A172 (cell line): ENCODE measurements at regions not wholly inside any gene's neighbourhood (a gene's known extent, or its start where the extent isn't known, plus 50 kb on each side); places are given as distances from the start of the nearest gene placed in this dataset.
A peak's percentile ranks its signal among the peaks of the same experiment; 100 is the strongest.

Experiments used
- DNase-seq: peaks from one replicate; pipeline ENCODE4 v3.0.0-alpha.2; 2015; ENCODE audit warnings: low spot score

DNA sequence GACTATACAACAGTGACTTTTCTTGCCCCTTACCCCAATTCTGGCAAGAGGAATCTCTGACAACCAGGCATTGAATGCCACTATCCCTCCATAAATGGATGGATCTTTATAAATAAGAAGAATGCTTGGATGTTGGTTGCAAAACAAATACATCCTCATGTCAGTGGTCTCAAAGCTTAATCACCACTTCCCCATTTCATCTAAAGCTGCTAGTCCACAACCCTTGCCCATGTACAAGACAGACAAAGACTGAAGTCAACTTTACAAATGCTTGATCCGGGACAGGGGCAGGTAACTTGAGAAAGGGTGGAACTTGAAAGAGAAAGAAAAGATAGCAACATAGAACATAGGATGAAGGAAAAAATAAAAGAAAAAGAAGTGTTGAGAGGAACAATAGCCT is 540.5 kb upstream of the NOX3 start:
- DNase-seq: no peak

DNA sequence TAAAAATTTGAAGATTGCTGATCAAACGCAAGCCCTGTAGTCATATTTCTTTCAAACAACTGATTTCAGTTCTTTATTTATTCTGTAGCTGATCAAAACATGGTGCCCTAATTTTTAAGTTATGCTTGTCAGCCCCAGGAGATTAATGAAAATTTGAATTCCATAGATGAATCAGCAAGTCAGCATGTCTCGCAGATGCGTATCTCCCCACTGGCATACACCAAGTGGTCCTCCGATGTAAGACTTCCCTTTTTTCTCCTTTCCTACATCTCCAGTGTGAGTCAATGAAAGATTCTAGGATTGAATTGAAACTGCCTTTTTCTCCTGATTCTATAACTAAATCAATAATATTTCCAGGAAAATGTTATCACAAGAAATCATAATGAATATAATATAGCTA is 539.6 kb upstream of the NOX3 start:
- DNase-seq: no peak

DNA sequence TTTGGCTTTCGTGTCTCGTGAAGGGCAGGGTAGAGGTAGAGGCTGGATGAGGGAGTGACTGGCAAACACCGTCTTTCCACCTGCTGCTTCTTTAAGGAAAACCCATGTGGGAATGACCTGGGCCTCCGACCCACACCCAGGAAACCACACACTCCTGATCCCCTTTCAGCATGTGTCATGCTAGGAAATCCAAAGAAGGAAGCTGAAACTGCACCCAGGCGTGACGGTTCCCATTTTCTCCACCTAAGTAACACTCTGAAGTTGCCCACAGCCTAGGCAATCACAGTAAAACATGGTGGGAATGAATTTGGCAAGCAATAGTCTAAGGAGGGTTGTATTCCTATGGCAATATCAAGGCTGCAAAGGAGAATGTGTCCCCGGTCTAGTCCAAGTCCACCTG is 538.4 kb upstream of the NOX3 start:
- DNase-seq: no peak

- DNase-seq: no peak
These were observed 537.6 kb upstream of the NOX3 start for GRCh38 chr6:155993240-155993639.

DNA sequence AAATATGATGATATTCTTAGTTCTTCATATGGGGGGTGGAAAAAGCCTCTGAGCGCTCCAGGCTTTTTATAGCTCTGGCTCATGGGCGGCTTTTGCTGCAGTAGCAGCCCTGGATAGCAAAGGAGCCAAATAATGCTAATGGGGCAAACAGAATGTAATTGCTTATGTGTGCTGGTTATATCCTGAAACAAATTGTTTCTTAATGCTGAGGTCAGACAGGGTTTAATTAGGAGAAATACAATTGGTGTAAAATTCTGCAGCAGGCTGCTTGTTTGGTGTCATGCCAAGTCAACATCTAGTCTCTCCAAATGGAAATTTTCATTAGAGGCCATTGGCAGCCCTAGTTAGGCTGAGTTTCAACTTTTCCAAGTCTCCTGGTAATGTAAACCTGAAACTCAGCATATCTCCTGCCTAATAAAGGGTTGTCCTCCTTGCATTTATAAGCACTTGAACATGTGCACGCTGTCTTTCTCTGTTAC is 530.1 kb upstream of the NOX3 start:
- no peak for DNase-seq

GRCh38 chr6:155980768-155981079 is 525.1 kb upstream of the NOX3 start:
- no peak for DNase-seq

DNA sequence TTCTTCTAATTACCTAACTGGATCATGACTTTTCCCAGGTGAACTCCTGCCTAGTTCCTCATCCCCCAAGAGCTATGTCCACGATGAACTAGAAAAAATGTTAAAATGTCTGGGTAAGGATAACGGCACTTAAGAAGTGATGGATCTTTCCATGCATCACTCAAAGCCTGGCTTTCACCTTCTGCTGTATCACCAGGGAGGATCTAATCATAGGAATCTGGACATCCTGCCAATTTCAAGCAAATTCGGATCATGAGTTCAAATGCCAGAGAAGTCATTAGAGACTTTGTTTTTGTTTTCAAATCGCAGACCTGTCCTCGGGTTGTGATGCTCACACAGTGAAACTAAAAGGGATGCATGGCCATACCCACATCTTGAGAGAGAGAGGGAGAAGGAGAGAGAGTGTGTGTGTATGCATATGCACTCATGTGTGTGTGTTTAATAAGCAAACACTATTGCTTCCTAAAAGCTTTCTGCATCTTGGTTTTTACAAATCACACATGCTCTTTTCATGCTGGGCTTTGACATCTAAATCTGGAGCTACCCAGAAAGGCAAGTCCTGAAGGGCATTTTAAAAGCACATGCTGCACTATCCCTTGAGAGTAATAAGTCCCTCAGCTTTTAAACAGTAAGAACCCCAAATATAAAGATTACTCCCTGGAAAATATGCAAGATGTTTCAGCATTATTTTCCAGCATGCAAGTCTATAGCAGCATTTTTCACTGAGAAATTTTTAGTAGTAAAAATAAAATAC is 524.6 kb upstream of the NOX3 start:
- no peak for DNase-seq

- DNase-seq: no peak
These were observed 519.9 kb upstream of the NOX3 start for GRCh38 chr6:155975506-155975905.

DNA sequence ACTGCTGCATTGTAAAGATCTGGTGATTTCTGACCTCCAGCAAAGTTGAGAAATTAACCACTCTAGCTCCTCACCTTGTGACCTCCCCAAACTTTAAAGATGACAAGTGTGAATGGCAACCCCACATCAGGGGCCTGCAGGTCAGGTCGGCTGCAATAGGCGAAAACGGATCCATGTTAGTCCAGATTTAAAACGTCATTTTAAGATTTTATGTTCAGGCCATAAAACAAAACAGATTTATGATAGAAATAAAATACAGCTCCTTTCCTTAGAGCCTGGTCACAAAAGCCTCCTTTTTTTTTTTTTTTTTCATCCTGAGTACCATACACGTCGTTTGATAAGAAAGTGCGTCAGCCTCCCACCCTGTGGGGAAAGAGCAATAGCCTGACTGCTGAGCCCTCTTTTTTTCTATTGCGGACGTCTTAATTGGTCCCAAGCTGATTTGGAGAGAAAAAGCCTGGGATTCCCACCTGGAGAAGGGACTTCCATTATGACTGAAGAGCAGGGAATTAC is 519.2 kb upstream of the NOX3 start:
- no peak for DNase-seq

- no peak for DNase-seq
These were observed 518.7 kb upstream of the NOX3 start for GRCh38 chr6:155974359-155974758.

- no peak for DNase-seq
These were observed 515.5 kb upstream of the NOX3 start for GRCh38 chr6:155970876-155971708.

GRCh38 chr6:155970472-155970871 is 514.8 kb upstream of the NOX3 start:
- DNase-seq: no peak

- no peak for DNase-seq
These were observed 513.3 kb upstream of the NOX3 start for GRCh38 chr6:155968921-155969320.

- DNase-seq: no peak
These were observed 511.7 kb upstream of the NOX3 start for GRCh38 chr6:155967322-155967721.

GRCh38 chr6:155964544-155964943 is 508.9 kb upstream of the NOX3 start:
- no peak for DNase-seq

DNA sequence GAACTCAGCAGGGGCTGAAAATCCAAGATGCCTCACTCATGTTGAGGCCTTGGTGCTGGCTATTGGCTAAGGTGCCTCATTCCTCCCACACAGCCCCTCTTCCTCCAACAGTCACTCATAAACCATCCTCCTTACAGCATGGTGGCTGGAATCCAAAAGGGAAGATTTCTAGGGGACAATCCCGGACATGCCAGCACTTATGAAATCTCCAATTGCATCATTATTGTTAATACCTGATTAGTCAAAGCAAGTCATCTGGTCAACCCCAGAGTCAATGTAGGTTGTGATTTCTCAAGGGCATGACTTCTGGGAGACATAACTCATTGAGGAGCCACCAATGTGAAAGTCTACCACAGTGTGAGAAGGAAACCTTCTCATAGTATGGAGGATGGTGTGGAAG is 506.6 kb upstream of the NOX3 start:
- no peak for DNase-seq

- no peak for DNase-seq
These were observed 504.4 kb upstream of the NOX3 start for GRCh38 chr6:155959898-155960495.

- DNase-seq: no peak
These were observed 502.9 kb upstream of the NOX3 start for GRCh38 chr6:155958550-155958949.

GRCh38 chr6:155955038-155955437 is 499.4 kb upstream of the NOX3 start:
- no peak for DNase-seq

DNA sequence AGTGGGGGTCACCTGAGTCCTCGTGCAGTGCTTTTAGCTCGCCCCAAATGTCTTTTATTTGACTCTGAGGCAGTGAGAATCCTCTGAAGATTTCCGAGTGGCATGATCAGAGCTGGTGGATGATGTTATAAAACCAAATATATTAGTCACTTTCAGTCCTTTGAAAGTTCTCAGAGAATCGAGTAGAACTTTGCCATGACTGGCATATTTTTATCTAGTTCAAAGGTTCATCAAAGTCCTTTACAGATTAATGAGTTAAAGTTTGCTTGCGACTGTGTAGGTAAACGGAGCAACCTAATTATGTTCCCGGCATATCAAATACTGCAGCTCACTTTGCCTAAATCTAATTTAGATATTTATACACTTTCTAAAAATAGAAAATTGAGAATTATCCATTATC is 498.5 kb upstream of the NOX3 start:
- no peak for DNase-seq

DNA sequence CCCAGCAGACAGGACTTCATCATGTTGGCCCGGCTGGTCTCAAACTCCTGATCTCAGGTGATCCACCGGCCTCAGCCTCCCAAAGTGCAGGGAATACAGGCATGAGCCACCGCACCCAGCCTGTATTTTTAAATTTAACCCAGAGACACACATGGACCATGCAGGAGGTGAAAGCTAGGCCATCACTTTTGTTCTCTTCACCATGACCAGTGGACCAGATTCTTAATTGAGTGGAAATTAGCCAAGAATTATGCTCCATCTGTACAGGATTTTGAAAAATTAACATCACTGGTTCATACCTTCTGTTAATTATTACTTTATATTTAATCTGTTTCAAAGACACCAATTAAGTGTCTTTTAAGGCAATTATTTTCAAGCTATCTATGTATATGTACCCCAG is 493.6 kb upstream of the NOX3 start:
- no peak for DNase-seq

DNA sequence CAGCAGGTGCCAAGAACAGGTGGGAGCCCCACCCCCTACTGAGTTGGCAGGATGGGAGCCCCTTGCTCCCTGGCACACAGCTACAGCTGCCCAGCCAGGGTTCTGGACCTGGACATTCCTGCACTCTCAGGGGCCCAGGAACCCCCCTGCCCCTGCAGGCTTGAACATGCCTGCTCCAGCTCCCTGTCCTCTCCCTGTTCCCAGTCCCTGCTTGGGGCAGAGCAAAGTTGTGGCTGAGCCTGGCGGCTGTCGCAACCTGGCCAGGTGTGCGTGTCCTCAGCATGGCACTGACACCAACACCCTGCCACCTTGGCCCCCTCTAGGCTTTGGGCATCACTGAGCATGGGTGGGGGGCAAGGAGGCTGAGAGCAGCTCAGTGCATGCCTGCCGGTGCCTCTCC is 491.2 kb upstream of the NOX3 start:
- no peak for DNase-seq

GRCh38 chr6:155943635-155944034 is 488.0 kb upstream of the NOX3 start:
- DNase-seq: peak; percentile 4
